HEK293T (cell line): ENCODE measurements at regions not wholly inside any gene's neighbourhood (a gene's known extent, or its start where the extent isn't known, plus 50 kb on each side); places are given as distances from the start of the nearest gene placed in this dataset.

Experiments used
- CTCF ChIA-PET: fragments of 350-600 bp; formaldehyde crosslinking; extraction: SDS; loops from one replicate; lab custom pipeline; 2021; ENCODE audit warnings: antibody characterized with exemption, inconsistent platforms; lab: Yijun Ruan, JAX
- POLR2A ChIA-PET: fragments of 350-600 bp; formaldehyde crosslinking; extraction: SDS; loops from one replicate; lab custom pipeline; 2020; ENCODE audit warnings: antibody characterized with exemption, inconsistent platforms; lab: Yijun Ruan, JAX
- DNase-seq: peaks from one replicate; pipeline ENCODE4 v3.0.0; 2012; ENCODE audit warnings: mixed read lengths; ENCODE audit errors: extremely low spot score
- ARNT ChIP-seq: fragments of 450-650 bp; IDR thresholded peaks from 2 replicates; pipeline ENCODE4 v1.6.1; 2017; ENCODE audit warnings: mild to moderate bottlenecking
- BHLHE40 ChIP-seq: fragments of 450-650 bp; IDR thresholded peaks from 2 replicates; pipeline ENCODE4 v1.6.1; 2016; ENCODE audit warnings: mild to moderate bottlenecking, moderate library complexity, borderline replicate concordance
- CTBP1 ChIP-seq: fragments of 450-650 bp; IDR thresholded peaks from 2 replicates; pipeline ENCODE4 v1.6.1; 2016; ENCODE audit warnings: borderline replicate concordance
- ELF4 ChIP-seq: fragments of 450-650 bp; IDR thresholded peaks from 2 replicates; pipeline ENCODE4 v1.6.1; 2017; ENCODE audit warnings: antibody characterized with exemption
- FOXA1 ChIP-seq: fragments of 450-650 bp; IDR thresholded peaks from 2 replicates; pipeline ENCODE4 v1.6.1; 2016; ENCODE audit warnings: mild to moderate bottlenecking
- FOXK2 ChIP-seq: fragments of 450-650 bp; IDR thresholded peaks from 2 replicates; pipeline ENCODE4 v1.6.1; 2016; ENCODE audit warnings: mild to moderate bottlenecking
- FOXM1 ChIP-seq: fragments of 450-650 bp; IDR thresholded peaks from 2 replicates; pipeline ENCODE4 v1.6.1; 2017; ENCODE audit warnings: mild to moderate bottlenecking, borderline replicate concordance
- HDGF ChIP-seq: fragments of 450-650 bp; IDR thresholded peaks from 2 replicates; pipeline ENCODE4 v1.6.1; 2017; ENCODE audit warnings: antibody characterized with exemption, borderline replicate concordance
- L3MBTL2 ChIP-seq: fragments of 450-650 bp; conservative IDR thresholded peaks from 2 replicates; pipeline ENCODE4 v1.6.1; 2016; ENCODE audit warnings: mild to moderate bottlenecking
- LEF1 ChIP-seq: fragments of 450-650 bp; IDR thresholded peaks from 2 replicates; pipeline ENCODE4 v1.6.1; 2017; ENCODE audit warnings: mild to moderate bottlenecking, borderline replicate concordance
- NFRKB ChIP-seq: fragments of 450-650 bp; IDR thresholded peaks from 2 replicates; pipeline ENCODE4 v1.6.1; 2016; ENCODE audit warnings: mild to moderate bottlenecking, moderate library complexity
- SP1 ChIP-seq: fragments of 450-650 bp; IDR thresholded peaks from 2 replicates; pipeline ENCODE4 v1.6.1; 2017
- SUZ12 ChIP-seq: fragments of 450-650 bp; IDR thresholded peaks from 2 replicates; pipeline ENCODE4 v1.6.1; 2016; ENCODE audit warnings: mild to moderate bottlenecking
- TARDBP ChIP-seq: fragments of 450-650 bp; IDR thresholded peaks from 2 replicates; pipeline ENCODE4 v1.6.1; 2016
- ZNF384 ChIP-seq: fragments of 450-650 bp; IDR thresholded peaks from 2 replicates; pipeline ENCODE4 v1.6.1; 2016
- TF ChIP-seq, protein P1 (sequence below): fragments of 450-650 bp; IDR thresholded peaks from 2 replicates; pipeline ENCODE4 v1.6.1; 2016

DNA sequence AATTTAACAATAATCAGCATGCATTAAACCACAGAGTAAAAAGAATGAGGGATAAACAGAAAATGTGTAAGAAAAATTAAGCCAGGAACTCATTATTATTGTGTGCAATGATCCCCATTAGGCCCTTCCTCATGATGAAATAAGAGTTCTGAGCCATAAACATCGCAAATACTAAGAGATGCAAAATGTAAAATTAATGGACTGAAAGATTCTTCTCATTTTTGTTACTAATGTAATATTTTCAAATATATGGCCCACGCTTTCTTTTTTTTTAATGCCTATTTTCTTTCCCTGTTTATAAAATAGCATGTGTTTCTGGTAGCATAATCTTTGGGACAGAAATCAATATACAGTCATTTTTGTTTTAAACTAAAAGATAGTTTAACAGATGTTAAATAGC is 281.0 kb downstream of the PDGFC start:
- CTCF ChIA-PET, result no interaction called here
- no peak for DNase-seq
- POLR2A ChIA-PET, result no interaction called here
- TF ChIP-seq LEF1 (no peak), FOXK2 (no peak), BHLHE40 (no peak), CTBP1 (no peak), ZNF384 (no peak), ARNT (no peak), SUZ12 (no peak), L3MBTL2 (no peak), TARDBP (no peak)

DNA sequence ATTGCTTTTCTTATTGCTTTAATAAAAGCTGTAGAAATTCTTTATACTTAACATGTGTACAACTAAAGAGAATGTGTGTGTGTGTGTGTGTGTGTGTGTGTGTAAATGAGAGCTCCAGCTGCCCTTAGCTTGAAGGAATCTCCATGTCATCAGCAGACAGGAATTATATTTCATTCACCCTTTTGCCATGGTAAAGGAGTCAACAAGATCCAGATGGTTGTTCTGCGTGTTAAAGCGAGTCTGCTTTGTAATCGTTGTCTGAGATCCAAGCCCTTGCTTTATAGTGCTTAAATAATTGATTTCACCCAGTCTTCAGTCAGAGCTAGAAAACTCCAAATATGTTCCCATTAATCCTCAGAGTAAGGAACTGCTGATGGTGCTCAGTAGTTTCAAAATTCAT is 285.5 kb downstream of the PDGFC start:
- CTCF ChIA-PET, result no interaction called here
- POLR2A ChIA-PET, result no interaction called here
- TF ChIP-seq SUZ12, result no peak
- TF ChIP-seq SP1, result no peak
- TF ChIP-seq L3MBTL2, result no peak
- no peak for TF ChIP-seq BHLHE40
- TF ChIP-seq FOXM1, result no peak
- TF ChIP-seq NFRKB, result no peak
- no peak for TF ChIP-seq ELF4
- no peak for TF ChIP-seq ARNT
- TF ChIP-seq ZNF384, result no peak
- no peak for DNase-seq

DNA sequence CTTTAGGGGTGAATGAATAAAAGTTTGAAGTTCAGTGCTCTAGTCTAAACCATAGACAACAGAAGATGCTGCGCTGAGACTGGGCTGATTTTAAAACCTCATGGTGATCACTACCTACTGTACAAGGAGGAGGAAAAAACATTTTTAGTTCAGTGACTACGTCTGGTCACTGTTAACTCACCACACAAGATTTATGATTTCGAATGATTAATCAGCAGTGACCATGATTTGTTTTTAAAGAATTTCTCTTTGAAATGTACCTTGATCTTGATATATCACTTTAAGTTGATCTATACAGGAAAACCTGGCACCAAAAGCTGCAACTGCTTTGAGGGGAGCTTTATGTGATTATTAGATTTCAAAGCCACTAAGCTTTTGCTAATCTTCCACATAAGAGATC is 286.3 kb downstream of the PDGFC start:
- CTCF ChIA-PET, result no interaction called here
- POLR2A ChIA-PET, result no interaction called here
- no peak for DNase-seq
- TF ChIP-seq HDGF (no peak), SUZ12 (no peak), CTBP1 (no peak), FOXA1 (no peak), NFRKB (no peak), ZNF384 (no peak), FOXM1 (no peak), L3MBTL2 (no peak), ELF4 (no peak), BHLHE40 (no peak), SP1 (no peak), TARDBP (no peak), LEF1 (no peak), ARNT (no peak), FOXK2 (no peak)
- TF ChIP-seq, protein P1, sequence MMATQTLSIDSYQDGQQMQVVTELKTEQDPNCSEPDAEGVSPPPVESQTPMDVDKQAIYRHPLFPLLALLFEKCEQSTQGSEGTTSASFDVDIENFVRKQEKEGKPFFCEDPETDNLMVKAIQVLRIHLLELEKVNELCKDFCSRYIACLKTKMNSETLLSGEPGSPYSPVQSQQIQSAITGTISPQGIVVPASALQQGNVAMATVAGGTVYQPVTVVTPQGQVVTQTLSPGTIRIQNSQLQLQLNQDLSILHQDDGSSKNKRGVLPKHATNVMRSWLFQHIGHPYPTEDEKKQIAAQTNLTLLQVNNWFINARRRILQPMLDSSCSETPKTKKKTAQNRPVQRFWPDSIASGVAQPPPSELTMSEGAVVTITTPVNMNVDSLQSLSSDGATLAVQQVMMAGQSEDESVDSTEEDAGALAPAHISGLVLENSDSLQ, result no peak

DNA sequence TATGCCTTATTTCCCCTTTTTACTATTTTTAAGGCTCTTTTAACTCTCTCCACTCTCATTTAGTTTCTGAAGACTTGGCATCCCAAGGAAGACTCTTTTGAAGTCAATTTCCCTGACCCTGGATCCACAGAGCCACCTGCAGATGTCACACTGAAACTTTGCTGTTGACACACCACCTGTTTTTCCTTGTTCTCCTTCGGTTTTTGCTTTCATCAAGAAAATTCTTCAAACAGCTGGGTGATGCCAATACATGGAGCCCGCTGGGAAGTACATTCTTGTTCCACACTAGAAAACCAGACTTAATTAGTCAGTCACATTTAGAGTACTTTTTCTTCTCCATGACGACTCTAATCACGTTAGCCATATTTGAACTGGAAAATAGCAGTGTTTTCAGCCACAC is 293.9 kb downstream of the PDGFC start:
- DNase-seq, result no peak
- ChIA-PET POLR2A (no interaction called here), CTCF (interaction anchor here (0.6 kb wide), 1 partner anchor 531 kb away, joined by 3 read pairs; no protein-coding TSS in a partner anchor)
- TF ChIP-seq ARNT (no peak), SUZ12 (no peak), FOXM1 (no peak), BHLHE40 (no peak), TARDBP (no peak), ELF4 (no peak), LEF1 (no peak), NFRKB (no peak), FOXK2 (no peak), HDGF (no peak), FOXA1 (no peak), L3MBTL2 (no peak), SP1 (no peak), ZNF384 (no peak), CTBP1 (no peak)
- TF ChIP-seq, protein P1, result no peak

DNA sequence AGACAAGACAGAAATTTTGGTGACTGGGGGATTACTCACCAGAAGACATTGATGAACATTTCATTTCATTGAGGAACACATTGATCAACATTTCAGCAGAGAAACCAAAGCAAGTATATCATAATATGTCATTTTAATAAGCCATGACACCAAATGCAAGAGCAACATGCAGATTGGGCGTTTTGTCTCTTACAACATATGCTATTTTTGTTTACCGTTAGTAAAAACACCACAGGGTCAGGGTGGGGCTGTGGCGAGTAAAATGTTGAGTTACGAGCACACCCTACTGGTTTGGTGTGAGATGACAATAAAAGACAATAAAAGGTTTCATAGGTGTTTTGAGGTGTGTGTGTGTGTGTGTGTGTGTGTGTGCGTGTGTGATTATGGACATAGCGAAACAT is 294.5 kb downstream of the PDGFC start:
- TF ChIP-seq ELF4 (no peak), BHLHE40 (no peak), L3MBTL2 (no peak), CTBP1 (no peak)
- ChIA-PET CTCF (no interaction called here), POLR2A (no interaction called here)
- peak; percentile 52 for DNase-seq

DNA sequence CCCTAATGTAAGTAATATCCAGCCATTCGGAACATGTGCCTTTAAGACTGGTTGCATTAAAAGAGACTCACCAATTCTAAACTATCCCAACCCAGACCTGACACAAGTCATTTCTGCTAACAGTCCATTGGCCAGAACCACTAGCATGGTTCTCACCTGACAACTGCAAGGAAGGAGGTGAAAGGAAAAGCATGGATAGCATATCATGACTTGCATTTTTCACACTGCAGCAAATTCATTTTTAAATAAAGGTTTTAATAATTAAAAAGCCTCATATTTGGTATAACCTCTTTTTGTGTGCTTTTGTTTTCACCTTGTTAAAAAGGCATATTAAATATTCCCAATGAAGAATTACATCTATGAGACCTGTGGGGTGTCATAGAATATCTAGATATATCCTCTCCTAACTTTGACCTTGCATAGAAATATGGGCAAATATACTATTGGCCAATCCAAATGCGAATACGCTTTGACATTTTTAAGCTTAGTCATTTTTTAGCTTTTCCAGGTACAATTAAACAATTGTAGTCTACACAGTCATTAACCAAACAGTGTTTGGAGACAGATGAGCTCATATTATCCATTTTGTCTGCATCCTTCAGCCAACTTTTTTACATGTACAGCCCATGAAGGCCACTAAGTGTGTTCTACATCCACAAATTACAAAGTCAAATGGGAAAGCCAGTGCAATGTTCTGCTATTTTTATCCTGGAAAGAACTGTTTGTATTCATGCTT is 295.3 kb downstream of the PDGFC start:
- CTCF ChIA-PET, result no interaction called here
- no peak for DNase-seq
- TF ChIP-seq LEF1 (no peak), ARNT (no peak)
- POLR2A ChIA-PET, result no interaction called here

DNA sequence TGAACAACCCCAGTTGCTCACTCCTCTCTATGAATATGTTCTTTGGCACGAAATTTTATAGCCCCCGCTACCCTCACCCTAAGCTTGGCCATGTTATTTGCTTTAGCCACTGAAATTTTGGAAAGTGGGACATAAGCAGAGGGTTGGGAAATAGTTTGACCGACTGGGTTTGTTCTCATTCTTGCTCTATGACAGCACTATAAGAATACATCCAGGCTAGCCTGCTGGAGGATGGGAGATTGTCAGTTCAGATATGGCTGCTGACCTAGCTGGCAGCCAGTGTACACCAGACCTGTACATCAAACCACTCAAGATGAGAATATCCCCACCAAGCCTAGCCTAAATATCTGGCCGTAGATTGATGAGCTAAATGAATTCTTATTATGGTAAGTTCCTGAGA is 298.1 kb downstream of the PDGFC start:
- TF ChIP-seq FOXK2 (no peak), CTBP1 (no peak), ELF4 (no peak), FOXM1 (no peak), SUZ12 (no peak), LEF1 (no peak), HDGF (no peak), TARDBP (no peak), SP1 (no peak), NFRKB (no peak), BHLHE40 (no peak), ZNF384 (no peak), FOXA1 (no peak), ARNT (no peak), L3MBTL2 (no peak)
- TF ChIP-seq, protein P1, result no peak
- DNase-seq, result no peak
- ChIA-PET CTCF (interaction anchor here (0.6 to 1.9 kb wide), 2 partner anchors 198 to 298 kb away, joined by 4 to 7 read pairs; no protein-coding TSS in a partner anchor), POLR2A (no interaction called here)
